NOMO-1 (cell line): ENCODE measurements at regions not wholly inside any gene's neighbourhood (a gene's known extent, or its start where the extent isn't known, plus 50 kb on each side); places are given as distances from the start of the nearest gene placed in this dataset.

Experiments used
- DNase-seq, 2 experiments: peaks; one replicate each; lab custom pipeline; 2025; ENCODE audit not compliant: unreplicated experiment in 2 of 2; lab: John Stamatoyannopoulos, UW

DNA sequence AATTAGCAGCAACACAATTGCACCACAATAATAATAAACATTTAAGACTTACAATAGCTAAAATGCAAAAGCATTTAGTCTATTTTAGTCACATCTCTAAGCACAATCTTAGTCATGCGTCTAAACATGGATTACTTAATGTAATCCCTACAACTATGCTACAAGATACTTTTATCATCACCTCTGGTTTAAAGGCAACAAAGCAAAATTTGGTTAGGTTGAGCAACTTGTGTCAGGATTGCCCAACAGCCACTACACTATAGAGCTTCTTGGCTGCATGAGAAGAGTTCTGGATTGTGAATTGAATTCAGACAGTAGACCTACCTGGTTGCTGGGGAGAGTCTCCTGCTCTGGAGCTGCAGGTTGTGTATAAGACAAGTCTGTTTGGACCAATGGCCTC is 146.5 kb upstream of the PUDP start:
- DNase-seq: peak; percentile 15 to 76

DNA sequence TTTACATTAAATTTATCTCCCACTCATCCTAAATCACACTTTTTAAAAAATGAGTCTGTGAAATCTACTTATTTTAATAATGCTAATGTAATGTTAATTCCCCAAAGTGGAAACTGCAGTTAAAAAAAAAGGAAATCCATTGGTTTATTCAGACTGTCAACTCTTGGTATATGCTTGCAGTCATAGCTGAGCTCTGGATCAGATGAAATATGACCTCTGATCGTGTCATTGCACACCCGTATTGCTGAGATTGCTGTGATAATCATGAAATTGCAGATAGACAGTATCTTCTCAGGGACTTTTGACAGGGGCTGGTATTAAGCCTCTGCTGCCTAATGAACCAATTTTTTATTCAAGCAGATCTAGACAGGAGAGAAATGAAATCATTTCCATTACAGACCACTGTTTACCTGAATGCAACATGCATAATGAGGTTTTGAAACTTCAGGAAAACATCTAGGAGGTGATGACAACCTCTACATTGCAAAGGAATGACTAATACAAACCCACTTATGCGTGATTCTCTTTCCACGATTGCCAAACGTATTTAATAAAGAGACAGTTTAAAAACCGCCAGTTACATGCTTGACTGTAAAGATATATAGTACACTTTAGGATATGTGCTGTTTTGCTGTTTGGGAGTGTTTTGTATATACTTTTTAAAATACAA is 138.3 kb upstream of the PUDP start:
- DNase-seq: no peak

DNA sequence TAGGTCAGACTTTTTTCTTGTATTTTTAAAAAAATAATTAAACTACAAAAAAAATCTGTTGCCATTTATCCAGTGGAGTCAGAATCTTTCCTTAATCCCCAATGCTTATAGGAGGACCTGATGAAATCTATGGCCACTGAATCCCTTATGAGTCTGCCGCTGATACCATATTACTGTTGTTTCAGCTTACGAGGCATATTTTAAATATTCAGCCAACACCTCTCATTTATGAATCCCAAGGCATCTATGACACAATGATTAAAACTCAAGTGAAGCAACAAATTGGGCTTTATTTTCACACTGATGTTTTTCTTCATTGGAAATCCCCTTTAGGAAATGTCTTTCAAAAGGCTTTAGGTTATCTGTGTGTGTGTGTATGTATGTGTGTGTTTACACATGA is 137.8 kb upstream of the PUDP start:
- DNase-seq: no peak

DNA sequence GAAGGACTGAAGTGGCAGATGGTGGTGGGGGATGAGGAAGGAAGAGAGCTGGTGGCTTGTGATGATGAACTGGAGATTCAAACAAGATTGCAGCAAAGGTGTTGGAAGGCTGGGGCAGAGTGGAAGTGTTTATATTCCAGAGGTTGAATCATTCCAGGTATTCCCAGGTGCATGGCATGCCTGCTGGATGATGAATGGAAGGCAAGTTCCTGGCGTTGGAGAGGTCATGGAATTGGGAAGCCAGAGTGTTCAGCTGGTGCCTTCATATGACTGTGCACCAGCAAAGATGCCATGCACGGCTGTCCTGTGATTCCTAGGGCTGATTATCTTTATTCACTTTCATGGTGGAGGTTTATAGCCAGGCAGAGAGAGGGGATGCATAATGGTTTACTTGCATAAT is 135.8 kb upstream of the PUDP start:
- DNase-seq: no peak

DNA sequence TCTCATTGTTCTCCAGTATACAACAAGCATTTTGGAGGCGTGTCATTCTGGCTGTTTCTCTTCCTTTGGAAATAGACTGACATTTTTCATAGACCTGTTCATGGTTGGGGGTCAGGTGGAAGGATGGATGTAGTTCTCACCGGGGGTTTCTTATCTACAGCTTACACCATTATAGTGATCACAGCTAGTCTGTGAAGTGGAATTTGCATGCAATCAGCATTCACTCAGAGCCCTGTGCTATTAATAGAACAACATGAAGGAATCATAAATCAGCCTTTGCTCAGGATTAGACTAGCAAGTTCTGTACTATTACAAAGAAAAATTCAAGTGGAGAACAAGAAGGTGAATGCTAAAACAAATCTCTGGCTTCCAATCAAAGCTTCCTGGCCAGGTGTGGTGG is 132.6 kb upstream of the PUDP start:
- DNase-seq: no peak

DNA sequence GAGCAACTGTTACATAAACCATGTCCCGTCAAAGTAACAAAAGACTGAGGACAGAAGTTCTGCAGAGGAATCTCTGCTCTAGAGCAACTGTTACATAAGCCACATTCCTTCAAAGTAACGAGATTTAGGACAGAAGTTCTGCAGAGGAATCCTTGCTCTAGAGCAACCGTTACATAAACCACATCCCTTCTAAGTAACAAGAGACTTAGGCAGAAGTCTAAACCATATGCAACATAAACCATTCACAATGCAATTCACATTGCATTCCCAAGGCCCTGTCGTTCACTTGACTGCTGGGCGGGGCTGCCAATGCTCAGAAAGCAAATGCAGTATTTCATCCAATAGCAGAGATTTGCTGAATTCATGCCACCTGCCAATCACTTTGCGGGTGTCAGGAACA is 124.4 kb upstream of the PUDP start:
- peak; percentile 38 to 60 for DNase-seq

DNA sequence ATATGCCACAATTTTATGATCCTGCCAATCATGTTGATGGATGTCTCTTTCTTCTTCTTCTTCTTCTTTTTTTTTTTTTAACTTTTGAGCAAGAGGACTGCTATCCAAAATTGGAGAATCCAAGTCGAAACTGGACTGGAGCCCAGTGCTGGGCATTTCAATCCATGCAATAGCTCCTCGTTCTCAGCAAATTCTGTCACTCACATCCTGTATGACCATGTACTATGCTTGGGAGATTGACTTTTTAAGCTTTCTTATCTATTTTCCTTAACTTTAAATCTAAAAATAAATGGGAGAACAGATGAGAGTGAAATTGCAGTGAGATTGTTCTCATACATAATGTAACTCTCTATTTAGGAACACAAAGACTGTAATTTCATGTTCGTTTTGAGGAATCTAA is 123.0 kb upstream of the PUDP start:
- no peak for DNase-seq

DNA sequence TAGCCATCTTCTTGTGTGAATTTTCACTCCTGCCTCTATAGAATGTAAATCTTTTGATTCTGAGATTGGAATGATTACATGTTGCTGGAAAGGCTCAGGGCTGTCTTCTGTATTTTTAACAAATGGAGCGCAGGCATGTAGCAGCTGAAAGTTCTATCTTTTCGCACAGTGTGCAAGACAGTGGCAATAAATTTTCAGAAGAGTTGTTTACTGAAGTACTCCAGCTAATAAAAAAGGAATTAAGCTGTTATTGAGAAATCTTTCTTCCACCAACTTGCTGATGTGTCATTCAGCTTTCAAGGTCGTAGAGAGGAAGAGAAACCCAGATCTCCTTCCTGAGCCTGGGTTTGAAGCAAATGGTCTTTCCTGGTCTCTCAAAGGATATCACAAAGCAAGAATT is 122.0 kb upstream of the PUDP start:
- DNase-seq: peak; percentile 34 to 90

DNA sequence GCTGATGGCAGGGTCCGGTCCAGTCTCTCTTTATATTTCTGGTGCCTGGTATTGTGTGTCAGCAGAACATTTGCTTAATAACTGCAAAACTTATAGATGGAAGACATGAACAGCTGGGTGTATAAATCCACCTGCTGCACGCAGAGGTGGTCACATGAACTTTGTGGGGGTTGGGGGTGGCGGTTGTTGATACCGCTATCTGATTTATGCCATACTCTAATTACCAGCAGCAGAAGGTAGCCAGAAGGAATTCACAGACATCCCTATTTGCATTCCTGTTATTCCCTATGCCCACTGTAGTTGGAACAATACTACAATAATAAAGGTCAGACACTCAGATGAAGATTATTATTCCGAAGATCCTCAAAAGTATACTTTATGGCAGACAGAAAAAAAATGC is 121.6 kb upstream of the PUDP start:
- DNase-seq: no peak

DNA sequence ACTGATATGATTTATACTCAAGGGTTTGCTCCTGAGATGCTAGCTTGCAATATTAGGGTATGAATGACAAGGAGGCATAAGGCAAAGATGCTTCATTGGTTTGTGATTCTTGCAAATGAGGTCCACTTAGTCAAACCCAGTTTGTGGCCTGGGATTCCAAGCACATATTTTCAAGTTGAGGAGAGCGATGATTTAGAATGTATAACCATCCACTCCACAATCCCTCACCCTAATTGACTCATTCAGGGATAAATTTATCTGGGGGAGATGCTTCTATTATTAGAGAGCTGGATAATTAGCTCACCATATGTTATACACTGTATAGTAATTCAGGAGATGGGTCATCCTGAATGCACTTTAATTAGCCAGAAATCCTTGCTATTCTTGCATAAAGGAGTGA is 118.3 kb upstream of the PUDP start:
- no peak for DNase-seq

DNA sequence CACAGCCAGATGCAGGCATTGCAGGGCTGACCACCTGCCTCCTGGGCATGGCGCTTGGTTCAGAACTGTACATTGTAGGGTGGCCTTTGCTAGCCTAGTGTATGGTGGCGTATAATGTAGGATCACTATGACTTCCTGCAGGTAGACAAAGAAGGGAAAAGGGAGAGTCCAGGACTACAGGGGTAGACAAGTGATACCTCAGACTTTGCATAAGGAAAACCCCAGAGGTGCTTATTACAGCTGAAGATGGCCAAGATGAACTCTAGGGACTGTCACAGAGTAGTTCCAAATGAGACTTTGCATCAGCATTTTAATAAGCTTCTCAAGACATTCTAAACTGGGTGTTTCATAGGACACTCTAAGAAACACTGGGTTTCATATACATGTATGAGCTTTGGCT is 116.4 kb upstream of the PUDP start:
- DNase-seq: no peak

DNA sequence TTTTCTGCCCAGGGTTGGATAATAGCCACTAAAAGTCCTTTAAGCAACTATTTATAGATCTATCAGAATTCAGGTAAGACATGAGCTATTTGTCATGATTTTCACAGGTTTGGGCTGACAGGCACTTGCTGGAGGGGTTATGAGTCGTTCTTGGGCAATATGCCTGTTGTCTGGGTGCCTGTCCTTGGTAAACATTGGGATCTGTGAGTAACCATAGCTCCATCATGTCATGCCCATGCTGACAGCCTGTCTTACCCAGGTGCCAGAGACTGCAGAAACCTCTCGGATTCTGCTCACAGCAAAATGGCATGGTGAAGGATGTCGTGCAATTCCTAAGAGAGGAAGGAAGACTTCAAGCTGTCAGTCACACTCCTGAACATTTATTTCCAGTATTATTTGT is 116.0 kb upstream of the PUDP start:
- DNase-seq: no peak

DNA sequence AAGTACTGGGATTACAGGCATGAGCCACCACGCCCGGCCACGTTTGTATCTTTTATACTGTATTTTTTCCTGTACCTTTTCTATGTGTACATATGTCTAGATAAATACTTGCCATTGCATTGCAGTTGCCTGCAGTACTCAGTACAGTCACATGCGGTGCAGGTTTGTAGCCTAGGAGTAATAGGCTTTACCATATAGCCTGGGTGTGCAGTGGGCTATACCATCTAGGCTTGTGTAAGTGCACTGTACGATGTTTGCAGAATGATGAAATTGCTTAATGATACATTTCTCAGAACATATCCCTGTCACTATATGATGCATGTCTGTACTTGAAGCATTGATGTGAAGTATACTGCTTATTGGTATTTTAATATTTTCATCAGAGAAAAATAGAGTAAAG is 115.4 kb upstream of the PUDP start:
- DNase-seq: no peak

DNA sequence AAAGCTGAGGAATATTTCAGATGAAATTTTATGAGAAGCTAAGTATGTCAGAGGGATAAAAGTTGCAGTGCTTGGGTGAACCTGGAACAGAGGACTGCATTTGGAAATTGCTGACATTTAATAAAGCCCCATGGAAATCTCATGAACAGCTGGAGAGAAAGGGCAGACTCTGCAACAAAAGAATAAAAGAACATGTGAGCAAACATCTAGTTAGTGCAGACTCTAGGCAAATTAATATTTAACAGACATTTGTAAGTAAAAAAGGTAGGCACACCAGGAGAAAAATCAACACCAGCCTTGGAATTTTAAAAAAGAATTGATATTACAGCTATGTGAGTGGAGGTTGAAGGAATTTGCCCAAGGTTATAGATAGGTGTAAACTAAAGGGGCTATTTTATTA is 114.6 kb upstream of the PUDP start:
- no peak for DNase-seq

DNA sequence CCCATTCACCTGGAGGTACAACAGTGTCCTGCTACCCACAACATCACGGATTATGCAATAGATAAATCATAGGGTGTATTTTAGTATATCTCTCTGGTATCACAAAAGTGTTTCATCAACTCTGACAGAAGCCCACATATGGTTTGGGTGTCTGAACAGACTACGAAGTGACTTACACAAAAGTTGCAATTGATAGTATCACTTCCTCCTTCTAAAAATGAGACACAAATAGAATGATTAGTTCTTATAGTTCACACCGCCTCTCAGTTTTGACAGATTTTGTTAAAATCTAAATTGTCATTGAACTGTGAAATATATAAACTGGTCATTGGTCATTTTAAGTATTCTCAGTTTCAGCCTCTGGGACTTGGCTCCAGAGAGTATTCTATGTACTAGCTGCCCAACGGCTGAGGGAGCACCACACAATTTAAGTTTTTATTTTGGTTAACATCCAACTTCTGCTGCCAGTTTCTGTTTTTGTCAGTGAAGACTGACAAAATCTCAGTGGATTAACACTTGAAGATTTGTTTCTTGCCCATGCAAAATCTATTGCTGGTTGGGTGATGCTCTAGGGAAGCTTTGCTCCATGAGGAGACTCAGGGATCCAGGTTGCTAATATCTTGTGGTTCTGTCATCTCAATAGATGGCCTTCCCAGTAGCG is 113.8 kb upstream of the PUDP start:
- peak; percentile 54 to 92 for DNase-seq

DNA sequence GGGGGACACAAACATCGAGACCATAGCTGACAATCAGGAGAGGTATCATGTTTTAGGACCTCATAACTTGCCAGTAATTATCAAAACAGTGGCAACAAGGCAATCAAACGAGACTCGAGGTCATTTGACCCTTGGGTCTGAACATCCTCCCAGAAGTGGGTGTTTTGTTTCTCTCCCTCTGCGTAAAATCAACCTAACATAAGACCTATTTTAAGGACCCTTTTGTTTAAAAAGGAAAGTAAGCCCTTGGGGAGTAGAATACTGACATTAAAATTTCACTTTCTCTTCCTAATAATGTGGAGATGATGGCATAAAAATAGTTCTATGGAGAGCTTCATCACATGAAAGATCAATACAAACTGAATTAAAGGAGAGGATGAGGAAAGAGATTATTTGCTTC is 106.2 kb upstream of the PUDP start:
- DNase-seq: no peak

DNA sequence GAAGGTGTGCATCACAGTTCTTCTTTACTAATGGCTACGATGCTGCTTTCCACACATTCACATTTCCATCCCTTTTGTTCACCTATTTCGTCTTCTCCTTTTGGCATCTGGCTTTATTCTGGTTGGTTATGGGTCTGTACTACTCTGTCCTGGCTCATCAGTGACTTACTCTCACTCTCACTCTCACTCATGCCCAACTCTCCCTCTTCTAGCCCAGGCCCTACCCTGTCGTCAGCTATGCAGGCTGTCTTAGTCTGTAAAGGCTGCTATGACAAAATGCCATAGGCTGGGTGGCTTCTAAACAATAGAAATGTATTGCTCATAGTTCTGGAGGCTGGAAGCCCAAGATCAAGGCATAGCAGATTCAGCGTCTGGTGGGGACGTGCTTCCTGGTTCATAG is 105.6 kb upstream of the PUDP start:
- no peak for DNase-seq

DNA sequence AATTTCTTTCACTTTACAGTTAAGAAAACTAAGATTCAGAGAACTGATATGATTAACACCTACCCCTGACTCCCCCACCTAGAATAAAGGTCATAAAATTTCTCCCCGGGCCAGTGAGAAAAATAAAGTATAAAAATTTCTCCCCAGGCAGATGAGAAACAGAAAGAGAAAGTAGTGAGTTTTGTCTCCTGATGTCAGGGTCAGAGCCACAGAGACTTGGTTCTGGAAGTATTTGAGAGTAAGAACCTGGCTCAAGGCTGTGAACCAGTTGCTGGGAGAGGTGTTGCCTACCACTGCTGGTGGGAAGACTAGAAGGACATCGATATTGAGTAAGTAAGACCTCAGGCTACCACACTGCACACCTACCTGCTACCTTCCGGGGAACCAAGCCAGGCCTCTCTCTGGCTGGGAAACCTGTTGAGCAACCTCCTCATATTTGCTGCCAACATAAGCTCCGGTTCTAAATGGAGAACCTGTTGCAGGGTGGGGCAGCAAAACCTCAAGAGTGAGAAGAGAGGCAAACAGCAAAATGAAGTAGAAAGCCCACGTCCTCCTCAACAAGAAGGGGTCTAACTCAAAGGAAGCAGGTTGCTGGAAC is 104.2 kb upstream of the PUDP start:
- peak; percentile 55 to 65 for DNase-seq

DNA sequence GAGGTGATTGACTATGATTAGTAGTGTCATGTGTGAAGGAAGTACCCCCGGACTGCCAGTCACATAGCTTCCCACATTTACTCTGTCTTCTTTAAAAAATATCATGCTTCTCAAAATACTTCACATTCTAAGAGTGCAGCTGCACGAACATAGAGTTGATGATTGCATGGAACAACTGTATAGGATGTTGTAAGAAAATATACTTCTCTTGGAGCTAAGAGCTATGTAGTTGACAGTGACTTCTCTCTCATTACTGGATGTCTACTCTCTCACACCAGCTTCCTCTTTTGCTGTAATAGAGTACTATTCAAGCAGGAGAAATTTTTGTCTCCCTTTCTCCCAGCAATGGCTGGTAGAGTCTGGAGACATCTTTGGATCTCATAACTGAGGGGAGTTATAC is 99.4 kb upstream of the PUDP start:
- DNase-seq: peak; percentile 45 to 88

DNA sequence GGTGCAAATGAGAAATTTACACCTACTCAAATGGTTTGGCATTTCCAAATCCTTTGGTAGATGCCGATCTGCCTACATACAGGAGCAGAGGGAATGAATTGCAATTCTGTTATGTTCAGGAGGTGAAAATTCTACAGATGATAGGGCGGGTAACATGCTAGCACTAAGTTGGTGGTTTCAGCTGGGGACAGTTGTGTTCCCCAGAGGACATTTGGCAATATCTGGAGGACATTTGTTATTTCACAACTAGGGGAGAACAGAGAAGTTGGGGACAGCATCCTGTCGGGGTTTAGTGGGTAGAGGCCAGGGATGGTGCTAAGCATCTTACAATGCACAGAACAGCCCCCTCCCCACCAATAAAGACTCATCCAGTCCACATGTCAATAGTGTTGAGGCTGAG is 96.5 kb upstream of the PUDP start:
- peak; percentile 63 to 78 for DNase-seq

DNA sequence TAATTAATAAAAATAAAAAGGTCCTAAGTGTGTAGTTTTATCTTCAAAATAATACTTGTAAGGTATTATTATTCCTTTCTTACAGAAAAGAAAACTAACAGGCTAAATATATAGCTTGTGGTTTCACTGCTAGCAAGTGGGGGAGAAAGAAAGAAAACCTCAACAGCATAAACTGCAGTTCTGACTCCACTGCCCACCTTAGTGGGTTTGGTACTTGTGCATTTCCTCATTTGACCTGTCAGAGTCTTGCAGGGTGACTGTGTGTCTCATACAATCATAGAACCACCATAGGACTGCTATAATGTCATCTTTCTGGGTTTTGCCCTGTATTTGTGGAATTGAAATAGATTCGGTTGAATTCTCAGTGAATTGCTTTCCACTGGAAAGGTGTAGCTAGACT is 94.7 kb upstream of the PUDP start:
- peak in 1 of 2 experiments; percentile 30 for DNase-seq

DNA sequence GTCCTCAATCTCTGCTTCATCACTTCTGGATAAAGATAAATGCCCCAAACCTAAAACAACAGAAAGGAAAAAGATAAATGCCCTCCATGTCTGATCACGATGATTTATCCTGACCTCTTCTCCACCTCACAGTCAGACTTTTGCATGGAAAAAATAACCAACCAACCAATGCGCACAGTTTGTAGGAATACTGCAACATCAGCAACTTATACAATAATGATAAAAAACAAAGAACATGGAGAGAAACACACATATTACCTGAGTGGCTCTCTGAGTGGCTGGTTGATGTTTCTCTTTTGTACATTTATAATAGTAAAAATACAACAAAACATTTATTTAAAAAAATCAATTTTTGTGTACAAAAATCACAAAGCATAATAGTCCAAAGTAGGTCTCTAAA is 93.0 kb upstream of the PUDP start:
- DNase-seq: no peak
